Neural progenitor cell (in vitro differentiated cells): ENCODE measurements at regions not wholly inside any gene's neighbourhood (a gene's known extent, or its start where the extent isn't known, plus 50 kb on each side); places are given as distances from the start of the nearest gene placed in this dataset.

Source experiments
- DNase-seq: peaks from one replicate; pipeline ENCODE4 v3.0.0-alpha.2; 2016; ENCODE audit warnings: low spot score
- H2AFZ ChIP-seq: fragments of 200-600 bp; sonication (generic); replicated peaks from 2 replicates; pipeline ENCODE4 v1.6.1; 2016; ENCODE audit warnings: antibody characterized with exemption
- H3F3A ChIP-seq: fragments of 200-600 bp; sonication (generic); 2 replicates; pipeline ENCODE4 v1.6.1; 2016; ENCODE audit warnings: antibody characterized with exemption, low read depth
- H3K27ac ChIP-seq: fragments of 200-600 bp; sonication (generic); 2 replicates; pipeline ENCODE4 v1.5.1; 2016; ENCODE audit warnings: mild to moderate bottlenecking
- H3K27me3 ChIP-seq: fragments of 200-600 bp; sonication (generic); 2 replicates; pipeline ENCODE4 v1.6.1; 2016; ENCODE audit warnings: mild to moderate bottlenecking, moderate library complexity
- H3K36me3 ChIP-seq: fragments of 200-600 bp; sonication (generic); 2 replicates; pipeline ENCODE4 v1.5.1; 2016
- H3K4me1 ChIP-seq: fragments of 200-600 bp; sonication (generic); 2 replicates; pipeline ENCODE4 v1.6.1; 2016; ENCODE audit warnings: mixed run types
- H3K4me2 ChIP-seq: fragments of 200-600 bp; sonication (generic); 2 replicates; pipeline ENCODE4 v1.6.1; 2016
- H3K4me3 ChIP-seq: fragments of 200-600 bp; sonication (generic); 2 replicates; pipeline ENCODE4 v1.5.1; 2016
- H3K79me2 ChIP-seq: fragments of 200-600 bp; sonication (generic); 2 replicates; pipeline ENCODE4 v1.6.1; 2016; ENCODE audit warnings: low read depth
- H3K9ac ChIP-seq: fragments of 200-600 bp; sonication (generic); 2 replicates; pipeline ENCODE4 v1.6.1; 2016
- H3K9me3 ChIP-seq: fragments of 200-600 bp; sonication (generic); 2 replicates; pipeline ENCODE4 v1.5.1; 2016; ENCODE audit warnings: low read depth
- H4K20me1 ChIP-seq: fragments of 200-600 bp; sonication (generic); 2 replicates; pipeline ENCODE4 v1.6.1; 2016; ENCODE audit warnings: low read depth
- H3K27ac Mint-ChIP-seq: 3 replicates; pipeline ENCODE4 v1.8.0; 2021; ENCODE audit warnings: mixed read lengths
- H3K27me3 Mint-ChIP-seq: 2 replicates; pipeline ENCODE4 v1.8.0; 2022; ENCODE audit warnings: low read depth, mild to moderate bottlenecking, inconsistent platforms, moderate library complexity, mixed read lengths; ENCODE audit not compliant: insufficient read depth
- H3K36me3 Mint-ChIP-seq: 3 replicates; pipeline ENCODE4 v1.8.0; 2021; ENCODE audit warnings: mixed read lengths
- H3K4me1 Mint-ChIP-seq: 3 replicates; pipeline ENCODE4 v1.8.0; 2021; ENCODE audit warnings: mixed read lengths
- H3K4me3 Mint-ChIP-seq: 3 replicates; pipeline ENCODE4 v1.8.0; 2021; ENCODE audit warnings: mild to moderate bottlenecking, moderate library complexity, mixed read lengths
- H3K9me3 Mint-ChIP-seq: 3 replicates; pipeline ENCODE4 v1.8.0; 2020; ENCODE audit warnings: mixed read lengths
- EZH2 ChIP-seq: fragments of 200-600 bp; sonication (generic); IDR thresholded peaks from 2 replicates; pipeline ENCODE4 v1.6.1; 2017; ENCODE audit warnings: antibody characterized with exemption, mild to moderate bottlenecking, moderate library complexity
- EZH2phosphoT487 ChIP-seq: fragments of 200-600 bp; sonication (generic); IDR thresholded peaks from 2 replicates; pipeline ENCODE4 v1.6.1; 2017; ENCODE audit warnings: antibody characterized with exemption
- TF ChIP-seq, protein P1 (sequence below): fragments of 200-600 bp; sonication (generic); IDR thresholded peaks from 2 replicates; pipeline ENCODE4 v1.5.1; 2017; ENCODE audit warnings: antibody characterized with exemption, mild to moderate bottlenecking

DNA sequence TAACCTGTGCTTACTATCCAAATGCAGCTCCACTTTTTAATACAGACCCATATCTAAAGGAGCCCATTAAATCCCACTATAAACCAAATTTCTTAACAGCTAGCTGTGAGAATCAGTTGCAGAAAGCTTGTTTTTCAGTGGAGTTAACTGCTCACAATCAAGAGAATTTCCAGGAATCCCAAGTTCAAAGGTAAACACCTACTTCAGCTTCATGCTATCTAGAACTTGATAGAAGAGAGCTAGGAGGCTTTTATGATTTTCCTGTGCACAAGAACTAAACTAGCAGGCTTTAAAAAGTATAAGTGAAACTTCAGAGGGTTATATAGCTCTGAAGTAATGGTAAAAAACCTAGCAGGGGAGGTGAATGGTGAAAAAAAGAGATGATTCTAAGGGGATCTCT lies 96.2 kb upstream of the PABPC4L start:
- Mint-ChIP-seq H3K36me3 (no peaks in the 10 kb centered on the region), H3K9me3 (peaks cover 2% of the 10 kb centered on the region), H3K27me3 (no peaks in the 10 kb centered on the region), H3K4me3 (no peak overlapping the region), H3K4me1 (no peaks in the 10 kb centered on the region), H3K27ac (no peak overlapping the region)
- Histone ChIP-seq H3K4me3 (no peak overlapping the region), H4K20me1 (no peaks in the 10 kb centered on the region), H3K9ac (no peak overlapping the region), H3K4me1 (no peaks in the 10 kb centered on the region), H3K27me3 (no peaks in the 10 kb centered on the region), H3K27ac (no peak overlapping the region), H2AFZ (no peak overlapping the region), H3F3A (no peaks in the 10 kb centered on the region), H3K36me3 (no peaks in the 10 kb centered on the region), H3K4me2 (no peak overlapping the region), H3K79me2 (no peaks in the 10 kb centered on the region), H3K9me3 (no peaks in the 10 kb centered on the region)
- TF ChIP-seq, protein P1, sequence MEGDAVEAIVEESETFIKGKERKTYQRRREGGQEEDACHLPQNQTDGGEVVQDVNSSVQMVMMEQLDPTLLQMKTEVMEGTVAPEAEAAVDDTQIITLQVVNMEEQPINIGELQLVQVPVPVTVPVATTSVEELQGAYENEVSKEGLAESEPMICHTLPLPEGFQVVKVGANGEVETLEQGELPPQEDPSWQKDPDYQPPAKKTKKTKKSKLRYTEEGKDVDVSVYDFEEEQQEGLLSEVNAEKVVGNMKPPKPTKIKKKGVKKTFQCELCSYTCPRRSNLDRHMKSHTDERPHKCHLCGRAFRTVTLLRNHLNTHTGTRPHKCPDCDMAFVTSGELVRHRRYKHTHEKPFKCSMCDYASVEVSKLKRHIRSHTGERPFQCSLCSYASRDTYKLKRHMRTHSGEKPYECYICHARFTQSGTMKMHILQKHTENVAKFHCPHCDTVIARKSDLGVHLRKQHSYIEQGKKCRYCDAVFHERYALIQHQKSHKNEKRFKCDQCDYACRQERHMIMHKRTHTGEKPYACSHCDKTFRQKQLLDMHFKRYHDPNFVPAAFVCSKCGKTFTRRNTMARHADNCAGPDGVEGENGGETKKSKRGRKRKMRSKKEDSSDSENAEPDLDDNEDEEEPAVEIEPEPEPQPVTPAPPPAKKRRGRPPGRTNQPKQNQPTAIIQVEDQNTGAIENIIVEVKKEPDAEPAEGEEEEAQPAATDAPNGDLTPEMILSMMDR, result no peak
- no peak for TF ChIP-seq EZH2
- TF ChIP-seq EZH2phosphoT487, result no peak
- DNase-seq, result no peak

DNA sequence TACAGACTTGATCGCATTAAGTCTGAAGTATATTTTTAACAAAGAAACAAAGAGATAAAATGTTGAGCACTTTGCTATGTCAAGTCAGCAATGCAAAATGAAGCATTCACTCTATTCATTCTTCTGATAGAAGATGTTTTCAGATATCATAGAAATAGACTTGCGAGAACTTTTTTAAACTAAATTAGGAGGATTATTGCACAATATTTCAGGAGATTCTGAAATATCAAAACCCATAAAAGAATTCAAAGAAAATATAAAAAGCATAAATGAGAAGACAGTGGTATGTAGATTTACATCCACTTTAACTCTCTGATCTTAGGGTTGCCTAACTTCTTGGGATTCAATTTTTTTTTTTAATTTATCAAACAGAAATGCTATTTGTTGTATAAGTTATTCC lies 81.1 kb upstream of the PABPC4L start:
- no peaks in the 10 kb centered on the region for H3K36me3 Mint-ChIP-seq
- Histone ChIP-seq H3K4me1 (no peaks in the 10 kb centered on the region), H3K9me3 (peaks cover 5% of the 10 kb centered on the region), H2AFZ (no peak overlapping the region), H3K27me3 (no peaks in the 10 kb centered on the region), H3K79me2 (no peaks in the 10 kb centered on the region), H3K27ac (no peak overlapping the region), H3K4me3 (no peak overlapping the region), H4K20me1 (no peaks in the 10 kb centered on the region), H3F3A (no peaks in the 10 kb centered on the region), H3K9ac (no peak overlapping the region), H3K36me3 (no peaks in the 10 kb centered on the region), H3K4me2 (no peak overlapping the region)
- DNase-seq, result no peak
- H3K4me1 Mint-ChIP-seq, result no peaks in the 10 kb centered on the region
- H3K27ac Mint-ChIP-seq, result no peak overlapping the region
- H3K4me3 Mint-ChIP-seq, result no peak overlapping the region
- no peaks in the 10 kb centered on the region for H3K9me3 Mint-ChIP-seq
- TF ChIP-seq, protein P1, result no peak
- no peaks in the 10 kb centered on the region for H3K27me3 Mint-ChIP-seq

DNA sequence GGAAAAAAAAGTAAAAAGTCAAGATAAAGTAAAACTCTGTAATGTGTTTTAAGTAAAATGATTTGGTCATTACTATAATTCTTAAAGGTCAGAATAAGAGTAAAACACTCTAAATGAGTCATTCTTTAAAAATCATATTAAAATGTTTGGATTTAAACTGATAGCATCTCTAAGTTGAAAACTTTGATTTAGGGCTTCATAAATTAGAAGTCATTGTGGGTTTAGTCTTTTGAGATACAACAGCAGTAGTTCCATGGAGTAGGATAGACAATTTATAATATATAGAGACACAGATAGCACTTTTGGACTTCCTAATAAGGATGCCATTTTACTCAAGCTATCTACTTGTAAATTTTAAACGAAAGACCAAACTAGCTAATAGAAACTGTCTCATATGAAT lies 77.1 kb upstream of the PABPC4L start:
- H3K9ac ChIP-seq, result no peak overlapping the region

More for the DNA sequence above, 77.1 kb upstream of the PABPC4L start:
- Histone ChIP-seq H3F3A (no peaks in the 10 kb centered on the region), H3K4me1 (peaks cover 6% of the 10 kb centered on the region), H3K27ac (no peak overlapping the region), H3K4me2 (no peak overlapping the region), H3K27me3 (no peaks in the 10 kb centered on the region), H3K36me3 (no peaks in the 10 kb centered on the region), H4K20me1 (no peaks in the 10 kb centered on the region), H3K79me2 (no peaks in the 10 kb centered on the region), H3K9me3 (no peaks in the 10 kb centered on the region), H2AFZ (no peak overlapping the region), H3K4me3 (no peak overlapping the region)
- Mint-ChIP-seq H3K4me1 (no peaks in the 10 kb centered on the region), H3K27me3 (no peaks in the 10 kb centered on the region), H3K9me3 (no peaks in the 10 kb centered on the region), H3K27ac (no peak overlapping the region), H3K4me3 (no peak overlapping the region), H3K36me3 (no peaks in the 10 kb centered on the region)
- DNase-seq, result no peak
- TF ChIP-seq EZH2phosphoT487, result no peak
- no peak for TF ChIP-seq EZH2
- TF ChIP-seq, protein P1, result no peak
